GM23248 (cell line): ENCODE measurements at regions not wholly inside any gene's neighbourhood (a gene's known extent, or its start where the extent isn't known, plus 50 kb on each side); places are given as distances from the start of the nearest gene placed in this dataset.

Experiments used
- DNase-seq: peaks from one replicate; pipeline ENCODE4 v3.0.0-alpha.2; 2015
- H2AFZ ChIP-seq: fragments of 200-600 bp; sonication (generic); 2 replicates; pipeline ENCODE4 v1.6.1; 2016; ENCODE audit warnings: antibody characterized with exemption
- H3F3A ChIP-seq: fragments of 200-600 bp; sonication (generic); 2 replicates; pipeline ENCODE4 v1.6.1; 2016; ENCODE audit warnings: mild to moderate bottlenecking, antibody characterized with exemption, mixed run types; ENCODE audit not compliant: insufficient read depth
- H3K27ac ChIP-seq: fragments of 200-600 bp; sonication (generic); 2 replicates; pipeline ENCODE4 v1.5.1; 2016; ENCODE audit warnings: mild to moderate bottlenecking
- H3K27me3 ChIP-seq: fragments of 200-600 bp; sonication (generic); replicated peaks from 2 replicates; pipeline ENCODE4 v1.6.1; 2016; ENCODE audit warnings: mild to moderate bottlenecking; ENCODE audit not compliant: insufficient read depth
- H3K36me3 ChIP-seq: fragments of 200-600 bp; sonication (generic); 2 replicates; pipeline ENCODE4 v1.6.1; 2016; ENCODE audit warnings: low read depth, mild to moderate bottlenecking
- H3K4me1 ChIP-seq: fragments of 200-600 bp; sonication (generic); 2 replicates; pipeline ENCODE4 v1.6.1; 2016; ENCODE audit warnings: mild to moderate bottlenecking; ENCODE audit not compliant: insufficient read depth
- H3K4me2 ChIP-seq: fragments of 200-600 bp; sonication (generic); one replicate; pipeline ENCODE4 v1.6.1; 2016; ENCODE audit warnings: mild to moderate bottlenecking; ENCODE audit not compliant: unreplicated experiment
- H3K4me3 ChIP-seq: fragments of 200-600 bp; sonication (generic); 2 replicates; pipeline ENCODE4 v1.5.1; 2016; ENCODE audit warnings: mild to moderate bottlenecking
- H3K79me2 ChIP-seq: fragments of 200-600 bp; sonication (generic); 2 replicates; pipeline ENCODE4 v1.6.1; 2016; ENCODE audit warnings: mild to moderate bottlenecking; ENCODE audit not compliant: insufficient read depth
- H3K9ac ChIP-seq: fragments of 200-600 bp; sonication (generic); 2 replicates; pipeline ENCODE4 v1.6.1; 2016; ENCODE audit warnings: mild to moderate bottlenecking
- H3K9me2 ChIP-seq: fragments of 200-600 bp; sonication (generic); 2 replicates; pipeline ENCODE4 v1.6.1; 2016; ENCODE audit warnings: mixed run types, mild to moderate bottlenecking, moderate library complexity; ENCODE audit not compliant: insufficient read depth
- H3K9me3 ChIP-seq: fragments of 200-600 bp; sonication (generic); one replicate; pipeline ENCODE4 v1.6.1; 2017; ENCODE audit warnings: low read depth
- H4K20me1 ChIP-seq: fragments of 200-600 bp; sonication (generic); 2 replicates; pipeline ENCODE4 v1.6.0; 2016; ENCODE audit not compliant: insufficient read depth
- EZH2 ChIP-seq: fragments of 200-600 bp; sonication (generic); IDR thresholded peaks from 2 replicates; pipeline ENCODE4 v1.6.1; 2018; ENCODE audit warnings: antibody characterized with exemption, mild to moderate bottlenecking; ENCODE audit not compliant: insufficient read depth, poor library complexity, severe bottlenecking
- EZH2phosphoT487 ChIP-seq: fragments of 200-600 bp; sonication (generic); IDR thresholded peaks from 2 replicates; pipeline ENCODE4 v1.6.1; 2018; ENCODE audit warnings: antibody characterized with exemption, moderate library complexity, mild to moderate bottlenecking, low read depth; ENCODE audit not compliant: insufficient read depth
- WGBS, 2 experiments: methylation state at CpG; one replicate each; pipeline ENCODE4 v1.1.6; 2015 to 2017; ENCODE audit warnings: low lambda C conversion rate in 2 of 2, low coverage in 1 of 2; ENCODE audit errors: missing lambda C conversion rate in 2 of 2; 5-methylcytosine and 5-hydroxymethylcytosine counted together
- in situ Hi-C: fragments of 300-500 bp; cut with MboI; formaldehyde crosslinking; loops from 2 replicates; pipeline ENCODE4 v1.15.0; 2020

DNA sequence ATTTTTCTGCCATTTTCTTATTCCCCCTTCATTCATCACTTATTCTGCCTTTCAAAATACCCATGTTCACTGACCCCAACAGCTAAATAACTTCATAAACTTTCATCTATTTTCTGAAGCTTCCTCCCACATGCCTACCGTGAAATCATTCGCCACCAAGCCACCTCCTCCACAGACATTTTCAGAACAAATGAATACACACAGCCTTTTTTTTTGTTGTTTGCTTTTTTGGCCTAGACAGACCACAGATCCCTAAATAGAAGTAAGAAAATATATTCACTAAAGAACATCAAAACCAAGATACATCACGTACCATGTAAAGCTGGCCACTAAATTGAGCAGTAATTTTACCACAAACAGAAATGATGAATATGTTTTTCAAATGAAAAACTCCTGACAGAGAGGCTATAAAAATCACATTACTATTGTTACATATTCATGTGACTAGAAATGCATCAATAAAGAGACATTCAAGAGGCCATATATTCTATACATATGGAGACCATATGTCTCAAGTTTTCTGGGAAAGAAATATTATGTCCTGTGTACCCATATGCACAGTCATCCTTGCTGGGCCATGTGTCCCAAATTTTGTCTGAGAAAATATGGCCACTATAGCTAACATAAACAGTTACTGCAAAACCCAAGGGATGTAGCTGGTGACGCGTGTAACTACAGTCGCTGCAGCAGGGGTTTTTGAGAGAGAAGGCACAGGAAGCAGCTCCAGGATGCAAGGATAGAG is 200.3 kb downstream of the FBXO15 start:
- TF ChIP-seq EZH2phosphoT487 (no peak), EZH2 (no peak)
- Histone ChIP-seq H4K20me1 (no peaks in the 10 kb centered on the region), H3K27me3 (no peaks in the 10 kb centered on the region), H3K4me1 (no peaks in the 10 kb centered on the region), H3K4me3 (no peak overlapping the region), H3F3A (no peaks in the 10 kb centered on the region), H3K9ac (no peak overlapping the region), H3K9me2 (no peaks in the 10 kb centered on the region), H3K36me3 (no peaks in the 10 kb centered on the region), H3K79me2 (no peaks in the 10 kb centered on the region), H2AFZ (no peak overlapping the region), H3K4me2 (no peak overlapping the region), H3K9me3 (no peaks in the 10 kb centered on the region), H3K27ac (no peak overlapping the region)
- in situ Hi-C loops = no loop called here
- DNase-seq = no peak
- 51 to 52% methylated on average over 6 of the region's 6 CpGs for WGBS, 2 experiments

DNA sequence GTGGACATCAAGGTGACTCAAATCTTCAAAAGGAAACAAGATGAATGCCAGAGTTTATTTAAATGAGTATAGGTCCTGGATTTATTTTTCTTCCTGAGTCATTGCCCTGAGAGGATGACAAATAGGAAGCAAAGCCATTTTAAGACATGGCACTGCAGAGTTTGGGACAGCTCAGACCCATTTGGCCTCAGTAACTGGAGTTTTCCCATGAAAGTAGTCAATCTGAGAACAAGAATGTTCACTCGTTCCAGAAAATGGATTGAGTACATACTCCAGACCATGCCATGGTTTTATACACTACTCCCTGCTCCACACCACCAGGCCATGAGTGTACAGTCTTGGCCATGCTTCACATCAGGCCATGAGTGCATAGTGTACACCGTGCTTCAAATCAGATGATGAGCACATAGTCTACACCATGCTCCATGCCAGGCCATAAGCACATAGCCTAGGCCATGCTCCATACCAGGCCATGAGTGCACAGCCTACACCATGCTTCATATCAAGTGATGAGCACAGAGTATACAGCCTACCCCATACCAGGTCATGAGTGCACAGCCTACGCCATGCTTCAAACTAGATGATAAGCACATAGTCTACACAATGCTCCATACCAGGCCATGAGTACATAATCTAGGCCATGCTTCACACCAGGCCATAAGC is 202.4 kb downstream of the FBXO15 start:
- DNase-seq = peak; percentile 23
- no peaks in the 10 kb centered on the region for H3K79me2 ChIP-seq
- no peaks in the 10 kb centered on the region for H3K4me1 ChIP-seq
- H3F3A ChIP-seq = no peaks in the 10 kb centered on the region
- no peak overlapping the region for H3K4me2 ChIP-seq
- TF ChIP-seq EZH2phosphoT487 (no peak), EZH2 (no peak)
- H3K9me3 ChIP-seq = no peaks in the 10 kb centered on the region
- H3K36me3 ChIP-seq = no peaks in the 10 kb centered on the region
- no peak overlapping the region for H3K9ac ChIP-seq
- in situ Hi-C loops = no loop called here
- no peaks in the 10 kb centered on the region for H3K9me2 ChIP-seq
- H2AFZ ChIP-seq = no peak overlapping the region
- no peaks in the 10 kb centered on the region for H3K27me3 ChIP-seq
- H3K4me3 ChIP-seq = no peak overlapping the region
- H3K27ac ChIP-seq = no peak overlapping the region
- no peaks in the 10 kb centered on the region for H4K20me1 ChIP-seq
- WGBS, 2 experiments = 73 to 82% methylated on average over 3 of the region's 3 CpGs

DNA sequence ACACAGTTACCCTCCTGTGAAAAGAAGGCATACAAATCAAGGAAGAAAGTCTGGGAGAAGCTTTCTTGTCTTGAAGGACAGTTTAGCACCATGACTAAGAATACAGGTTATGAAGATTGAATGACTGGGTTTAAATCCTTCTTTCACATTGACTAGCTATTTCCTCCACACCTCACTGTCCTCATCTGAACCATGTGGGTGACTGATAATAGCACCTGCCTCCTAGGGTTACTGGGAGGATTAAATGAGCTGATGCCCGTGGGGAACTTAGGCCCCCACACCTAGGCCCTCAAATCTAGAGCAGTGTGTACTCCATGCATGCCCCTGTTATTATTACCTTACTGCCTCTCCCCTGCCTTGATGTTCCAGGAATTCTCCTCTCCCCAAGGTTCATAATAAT is 202.9 kb downstream of the FBXO15 start:
- Histone ChIP-seq H3K4me3 (no peak overlapping the region), H4K20me1 (no peaks in the 10 kb centered on the region), H3F3A (no peaks in the 10 kb centered on the region), H3K36me3 (no peaks in the 10 kb centered on the region), H3K4me1 (no peaks in the 10 kb centered on the region), H3K9me2 (no peaks in the 10 kb centered on the region), H3K79me2 (no peaks in the 10 kb centered on the region), H3K4me2 (no peak overlapping the region), H3K27me3 (no peaks in the 10 kb centered on the region), H2AFZ (no peak overlapping the region), H3K27ac (no peak overlapping the region), H3K9ac (no peak overlapping the region), H3K9me3 (no peaks in the 10 kb centered on the region)
- TF ChIP-seq EZH2 (no peak), EZH2phosphoT487 (no peak)
- 65 to 88% methylated on average over 1 of the region's 1 CpG for WGBS, 2 experiments
- in situ Hi-C loops = no loop called here
- DNase-seq = no peak

DNA sequence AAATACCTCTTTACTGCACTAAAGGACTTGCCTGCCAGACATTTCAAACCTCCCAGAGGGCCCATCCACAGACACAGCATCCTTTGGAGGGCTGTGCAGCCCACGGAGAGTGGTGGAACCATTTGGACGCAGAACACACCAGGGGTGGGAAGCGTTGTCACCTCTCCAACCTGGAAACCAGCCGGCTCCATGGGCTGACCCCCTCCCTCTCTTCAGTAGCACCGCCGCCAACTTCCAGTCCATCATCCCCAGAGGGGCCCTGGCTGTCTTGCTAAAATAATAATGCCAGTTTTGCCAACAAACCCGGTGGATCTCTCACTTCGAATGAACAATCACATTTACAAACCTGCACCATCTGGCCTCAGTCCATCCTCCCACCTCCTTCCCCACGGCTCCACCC is 203.9 kb downstream of the FBXO15 start:
- 40 to 54% methylated on average over 9 of the region's 9 CpGs for WGBS, 2 experiments
- no peaks in the 10 kb centered on the region for H3K4me1 ChIP-seq
- no peaks in the 10 kb centered on the region for H3F3A ChIP-seq
- H4K20me1 ChIP-seq = no peaks in the 10 kb centered on the region
- H3K4me3 ChIP-seq = no peak overlapping the region
- no peaks in the 10 kb centered on the region for H3K27me3 ChIP-seq
- no peak overlapping the region for H3K9ac ChIP-seq
- H3K9me2 ChIP-seq = no peaks in the 10 kb centered on the region
- no peak overlapping the region for H2AFZ ChIP-seq
- in situ Hi-C loops = no loop called here
- H3K79me2 ChIP-seq = no peaks in the 10 kb centered on the region
- H3K36me3 ChIP-seq = no peaks in the 10 kb centered on the region
- no peak for TF ChIP-seq EZH2phosphoT487
- no peak for TF ChIP-seq EZH2
- no peaks in the 10 kb centered on the region for H3K9me3 ChIP-seq
- no peak for DNase-seq
- no peak overlapping the region for H3K27ac ChIP-seq
- H3K4me2 ChIP-seq = no peak overlapping the region
